Stomach (tissue), 4 donors: ENCODE measurements at regions not wholly inside any gene's neighbourhood (a gene's known extent, or its start where the extent isn't known, plus 50 kb on each side); places are given as distances from the start of the nearest gene placed in this dataset.

Source experiments
- POLR2A ChIP-seq, 4 donors: fragments of 450-650 bp; IDR thresholded peaks; one replicate each; pipeline ENCODE4 v1.6.1; 2016; ENCODE audit warnings: antibody characterized with exemption in 4 of 4, control low read depth in 2 of 4, mild to moderate bottlenecking in 1 of 4, moderate library complexity in 1 of 4
- TF ChIP-seq, protein P1 (sequence below), 7 experiments: fragments of 450-650 bp in 4 of 7; fragments of 200-600 bp in 3 of 7; sonication (generic) in 3 of 7; IDR thresholded peaks; one replicate each; pipeline ENCODE4 v1.5.1; 2016 to 2019; ENCODE audit warnings: antibody characterized with exemption in 7 of 7, control low read depth in 2 of 7, mild to moderate bottlenecking in 1 of 7

GRCh38 chr3:168834558-168834957 is 738.8 kb upstream of the GOLIM4 start:
- no peak for TF ChIP-seq POLR2A (IDR thresholded peaks at IDR 0.05)
- TF ChIP-seq, protein P1, sequence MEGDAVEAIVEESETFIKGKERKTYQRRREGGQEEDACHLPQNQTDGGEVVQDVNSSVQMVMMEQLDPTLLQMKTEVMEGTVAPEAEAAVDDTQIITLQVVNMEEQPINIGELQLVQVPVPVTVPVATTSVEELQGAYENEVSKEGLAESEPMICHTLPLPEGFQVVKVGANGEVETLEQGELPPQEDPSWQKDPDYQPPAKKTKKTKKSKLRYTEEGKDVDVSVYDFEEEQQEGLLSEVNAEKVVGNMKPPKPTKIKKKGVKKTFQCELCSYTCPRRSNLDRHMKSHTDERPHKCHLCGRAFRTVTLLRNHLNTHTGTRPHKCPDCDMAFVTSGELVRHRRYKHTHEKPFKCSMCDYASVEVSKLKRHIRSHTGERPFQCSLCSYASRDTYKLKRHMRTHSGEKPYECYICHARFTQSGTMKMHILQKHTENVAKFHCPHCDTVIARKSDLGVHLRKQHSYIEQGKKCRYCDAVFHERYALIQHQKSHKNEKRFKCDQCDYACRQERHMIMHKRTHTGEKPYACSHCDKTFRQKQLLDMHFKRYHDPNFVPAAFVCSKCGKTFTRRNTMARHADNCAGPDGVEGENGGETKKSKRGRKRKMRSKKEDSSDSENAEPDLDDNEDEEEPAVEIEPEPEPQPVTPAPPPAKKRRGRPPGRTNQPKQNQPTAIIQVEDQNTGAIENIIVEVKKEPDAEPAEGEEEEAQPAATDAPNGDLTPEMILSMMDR (IDR thresholded peaks at IDR 0.05) = no peak
